Calu3 (cell line): ENCODE measurements at regions not wholly inside any gene's neighbourhood (a gene's known extent, or its start where the extent isn't known, plus 50 kb on each side); places are given as distances from the start of the nearest gene placed in this dataset.

Source experiments
- BruUV-seq: library from RNA; stranded (reverse); fragments of 400-500 nt; replicated peaks from 2 replicates; lab custom pipeline; 2021; lab: Mats Ljungman, UMichigan
- CTCF ChIA-PET: fragments of 300-600 bp; sonication (Branson Sonifier 250); formaldehyde crosslinking; loops from one replicate; lab custom pipeline; 2022; ENCODE audit warnings: antibody characterized with exemption; lab: Charles Lee
- DNase-seq: peaks from one replicate; pipeline ENCODE4 v3.0.0; 2022
- H3K27ac Mint-ChIP-seq: one replicate; pipeline ENCODE4 v1.8.0; 2022; ENCODE audit warnings: mixed read lengths; ENCODE audit not compliant: unreplicated experiment
- H3K27me3 Mint-ChIP-seq: one replicate; pipeline ENCODE4 v1.8.0; 2022; ENCODE audit warnings: mixed read lengths; ENCODE audit not compliant: unreplicated experiment
- H3K36me3 Mint-ChIP-seq: one replicate; pipeline ENCODE4 v1.8.0; 2022; ENCODE audit warnings: mild to moderate bottlenecking, moderate library complexity, mixed read lengths; ENCODE audit not compliant: insufficient read depth, unreplicated experiment
- H3K4me1 Mint-ChIP-seq: one replicate; pipeline ENCODE4 v1.8.0; 2022; ENCODE audit warnings: mild to moderate bottlenecking, low read depth, mixed read lengths; ENCODE audit not compliant: unreplicated experiment
- H3K4me3 Mint-ChIP-seq: one replicate; pipeline ENCODE4 v1.8.0; 2022; ENCODE audit warnings: mild to moderate bottlenecking, low read depth, moderate library complexity, mixed read lengths; ENCODE audit not compliant: unreplicated experiment
- H3K9me3 Mint-ChIP-seq: one replicate; pipeline ENCODE4 v1.8.0; 2022; ENCODE audit warnings: low read depth, mixed read lengths; ENCODE audit not compliant: unreplicated experiment
- intact Hi-C: fragments of 100-400 bp; cut with micrococcal nuclease; formaldehyde crosslinking; loops from one replicate; pipeline ENCODE4 v1.10.0; 2022; ENCODE audit not compliant: unreplicated experiment
- TF ChIP-seq, protein P1 (sequence below): fragments of 200-600 bp; IDR thresholded peaks from one replicate; pipeline ENCODE4 v1.8.0; 2022; ENCODE audit warnings: antibody characterized with exemption; ENCODE audit not compliant: unreplicated experiment

DNA sequence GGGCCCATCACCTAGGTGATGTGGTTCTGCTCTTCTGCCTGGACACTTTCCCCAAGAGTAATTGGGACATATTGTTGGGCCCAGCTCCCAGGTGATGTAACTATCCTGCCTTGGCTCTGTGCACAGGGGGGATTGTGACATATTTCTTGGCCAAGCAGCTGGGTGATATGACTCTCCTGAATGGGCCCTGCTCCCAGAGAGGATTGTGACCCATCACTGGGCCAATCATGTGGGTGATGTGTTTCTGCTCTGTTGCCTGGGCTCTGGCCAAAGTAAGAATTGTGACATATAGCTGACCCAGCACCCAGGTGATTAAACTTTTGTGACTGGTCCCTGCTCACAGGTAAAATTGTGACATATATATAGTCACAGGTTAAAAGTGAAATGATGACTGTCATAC is 1904.9 kb downstream of the TP53TG3F start:
- DNase-seq = no peak
- intact Hi-C loops = no loop called here
- Mint-ChIP-seq H3K9me3 (peaks cover 8% of the 10 kb centered on the region), H3K4me3 (no peak overlapping the region), H3K4me1 (no peaks in the 10 kb centered on the region), H3K36me3 (no peaks in the 10 kb centered on the region), H3K27me3 (no peaks in the 10 kb centered on the region), H3K27ac (no peak overlapping the region)
- TF ChIP-seq, protein P1, sequence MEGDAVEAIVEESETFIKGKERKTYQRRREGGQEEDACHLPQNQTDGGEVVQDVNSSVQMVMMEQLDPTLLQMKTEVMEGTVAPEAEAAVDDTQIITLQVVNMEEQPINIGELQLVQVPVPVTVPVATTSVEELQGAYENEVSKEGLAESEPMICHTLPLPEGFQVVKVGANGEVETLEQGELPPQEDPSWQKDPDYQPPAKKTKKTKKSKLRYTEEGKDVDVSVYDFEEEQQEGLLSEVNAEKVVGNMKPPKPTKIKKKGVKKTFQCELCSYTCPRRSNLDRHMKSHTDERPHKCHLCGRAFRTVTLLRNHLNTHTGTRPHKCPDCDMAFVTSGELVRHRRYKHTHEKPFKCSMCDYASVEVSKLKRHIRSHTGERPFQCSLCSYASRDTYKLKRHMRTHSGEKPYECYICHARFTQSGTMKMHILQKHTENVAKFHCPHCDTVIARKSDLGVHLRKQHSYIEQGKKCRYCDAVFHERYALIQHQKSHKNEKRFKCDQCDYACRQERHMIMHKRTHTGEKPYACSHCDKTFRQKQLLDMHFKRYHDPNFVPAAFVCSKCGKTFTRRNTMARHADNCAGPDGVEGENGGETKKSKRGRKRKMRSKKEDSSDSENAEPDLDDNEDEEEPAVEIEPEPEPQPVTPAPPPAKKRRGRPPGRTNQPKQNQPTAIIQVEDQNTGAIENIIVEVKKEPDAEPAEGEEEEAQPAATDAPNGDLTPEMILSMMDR = no peak
- no TSS peak for BruUV-seq
- CTCF ChIA-PET = no interaction called here

DNA sequence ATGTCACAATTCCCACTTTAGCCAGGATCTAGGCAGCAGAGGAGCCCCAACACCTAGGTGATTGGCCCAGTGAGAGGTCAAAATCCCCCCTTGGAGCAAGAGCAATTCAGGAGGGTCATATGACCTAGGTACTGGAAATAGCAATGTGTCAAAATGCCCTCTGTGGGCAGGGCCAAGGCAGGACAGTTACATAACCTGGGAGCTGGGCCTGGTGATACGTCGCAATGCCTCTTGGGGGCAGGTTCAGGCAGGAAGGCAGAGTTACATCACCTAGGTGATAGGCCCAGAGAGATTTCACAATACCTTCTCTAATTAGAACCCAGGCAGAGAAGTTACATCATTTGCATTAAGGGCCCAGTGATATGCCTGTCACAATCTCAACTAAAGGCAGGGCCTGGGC is 1906.3 kb downstream of the TP53TG3F start:
- no peak for DNase-seq
- Mint-ChIP-seq H3K27me3 (no peaks in the 10 kb centered on the region), H3K4me3 (no peak overlapping the region), H3K9me3 (peaks cover 8% of the 10 kb centered on the region), H3K27ac (no peak overlapping the region), H3K36me3 (no peaks in the 10 kb centered on the region), H3K4me1 (no peaks in the 10 kb centered on the region)
- TF ChIP-seq, protein P1 = no peak
- CTCF ChIA-PET = no interaction called here
- intact Hi-C loops = no loop called here
- no TSS peak for BruUV-seq

DNA sequence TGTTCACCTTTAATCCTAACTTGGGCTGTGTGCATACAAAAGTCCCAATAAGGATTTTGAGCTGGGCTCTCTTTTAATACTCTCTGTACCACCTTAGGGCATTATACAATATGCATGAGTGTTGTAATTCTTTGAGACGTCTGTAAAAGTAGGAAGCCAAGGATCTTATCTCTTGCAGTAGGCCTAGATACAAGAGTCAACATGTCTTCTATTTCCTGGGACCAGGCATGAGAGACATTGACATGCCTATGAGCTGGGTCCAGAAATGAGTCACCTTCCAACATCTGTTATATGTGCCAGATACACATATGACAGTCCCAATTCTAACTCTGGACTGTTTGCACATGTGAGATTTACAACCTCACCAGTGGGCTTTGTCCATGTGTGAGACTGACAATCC is 1911.2 kb downstream of the TP53TG3F start:
- Mint-ChIP-seq H3K36me3 (no peaks in the 10 kb centered on the region), H3K27me3 (no peaks in the 10 kb centered on the region), H3K4me1 (no peaks in the 10 kb centered on the region), H3K4me3 (no peak overlapping the region), H3K9me3 (peaks cover 7% of the 10 kb centered on the region), H3K27ac (no peak overlapping the region)
- BruUV-seq = no TSS peak
- CTCF ChIA-PET = interaction anchor here (0.6 kb wide), 1 partner anchor 264 kb away, joined by 6 read pairs; no protein-coding TSS in a partner anchor
- TF ChIP-seq, protein P1 = no peak
- intact Hi-C loops = no loop called here
- no peak for DNase-seq

DNA sequence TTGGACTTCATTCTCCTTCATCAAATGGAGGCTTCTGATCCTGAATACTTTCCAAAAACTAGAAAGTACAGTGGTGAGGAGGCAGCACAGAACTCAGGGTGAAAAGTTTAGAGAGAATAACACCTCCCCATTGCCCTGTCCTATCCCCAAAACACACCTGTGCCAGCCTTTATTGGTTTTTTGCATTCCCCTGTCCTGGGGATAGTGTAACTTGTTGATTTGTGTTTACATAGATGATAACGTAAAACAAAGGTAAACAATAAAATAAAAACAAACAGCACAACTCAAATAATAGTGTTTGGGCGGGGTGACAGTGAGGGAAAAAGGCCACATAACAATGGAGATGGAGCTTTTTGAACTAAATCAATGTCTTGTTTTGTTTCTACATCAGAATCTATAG is 1917.7 kb downstream of the TP53TG3F start:
- BruUV-seq = no TSS peak

More for the DNA sequence above, 1917.7 kb downstream of the TP53TG3F start:
- Mint-ChIP-seq H3K4me1 (no peaks in the 10 kb centered on the region), H3K27me3 (no peaks in the 10 kb centered on the region), H3K4me3 (no peak overlapping the region), H3K27ac (no peak overlapping the region), H3K36me3 (no peaks in the 10 kb centered on the region), H3K9me3 (peaks cover 12% of the 10 kb centered on the region)
- TF ChIP-seq, protein P1 = no peak
- DNase-seq = no peak
- intact Hi-C loops = no loop called here
- CTCF ChIA-PET = no interaction called here
